CD14-positive monocyte (primary cell): ENCODE measurements at regions not wholly inside any gene's neighbourhood (a gene's known extent, or its start where the extent isn't known, plus 50 kb on each side); places are given as distances from the start of the nearest gene placed in this dataset.

Source experiments
- DNase-seq, 3 donors: peaks; one replicate each; pipeline ENCODE4 v3.0.0-alpha.2; 2011 to 2022
- H2AFZ ChIP-seq: 2 replicates; pipeline ENCODE4 v1.6.0; 2012; ENCODE audit warnings: mild to moderate bottlenecking, low read depth, low read length, inconsistent platforms; ENCODE audit not compliant: insufficient read depth, poor library complexity, severe bottlenecking
- H3K27ac ChIP-seq, 2 donors: 1 replicate in 1 of 2; 2 replicates in 1 of 2; pipeline ENCODE4 v1.5.1; 2012 to 2013; ENCODE audit warnings: low read length in 2 of 2, control low read depth in 1 of 2, inconsistent platforms in 1 of 2, low read depth in 1 of 2, mild to moderate bottlenecking in 1 of 2
- H3K27me3 ChIP-seq, 2 donors: one replicate each; pipeline versions ENCODE4 v1.6.0 to v1.6.1; 2011 to 2013; ENCODE audit warnings: low read length in 2 of 2; ENCODE audit not compliant: control insufficient read depth in 2 of 2, insufficient read depth in 2 of 2
- H3K36me3 ChIP-seq, 2 donors: replicated peaks in 1 of 2; 1 replicate in 1 of 2; 2 replicates in 1 of 2; pipeline versions ENCODE4 v1.5.1 to v1.6.1; 2012 to 2013; ENCODE audit warnings: low read length in 2 of 2, control low read depth in 1 of 2, inconsistent platforms in 1 of 2, mild to moderate bottlenecking in 1 of 2; ENCODE audit not compliant: insufficient read depth in 2 of 2, control insufficient read depth in 1 of 2
- H3K4me1 ChIP-seq, 2 donors: 1 replicate in 1 of 2; 2 replicates in 1 of 2; pipeline versions ENCODE4 v1.5.1 to v1.6.1; 2012 to 2013; ENCODE audit warnings: low read length in 2 of 2, control low read depth in 1 of 2, inconsistent platforms in 1 of 2, mild to moderate bottlenecking in 1 of 2, moderate library complexity in 1 of 2; ENCODE audit not compliant: insufficient read depth in 2 of 2, control insufficient read depth in 1 of 2
- H3K4me2 ChIP-seq: replicated peaks from 2 replicates; pipeline ENCODE3; 2012; ENCODE audit warnings: low read length, moderate library complexity, mild to moderate bottlenecking; ENCODE audit not compliant: poor library complexity, severe bottlenecking; ENCODE audit errors: extremely low read depth
- H3K4me3 ChIP-seq, 3 experiments: fragments of 200-600 bp in 1 of 3; sonication (generic) in 1 of 3; replicated peaks in 1 of 3; 1 replicate in 2 of 3; 2 replicates in 1 of 3; pipeline ENCODE4 v1.5.1; 2011 to 2013; ENCODE audit warnings: low read length in 3 of 3, mild to moderate bottlenecking in 3 of 3, control low read depth in 2 of 3, low read depth in 2 of 3, inconsistent platforms in 1 of 3, moderate library complexity in 1 of 3
- H3K79me2 ChIP-seq: 2 replicates; pipeline ENCODE4 v1.6.0; 2012; ENCODE audit warnings: mild to moderate bottlenecking, control low read depth, inconsistent platforms, low read length, moderate library complexity; ENCODE audit not compliant: insufficient read depth
- H3K9ac ChIP-seq: 2 replicates; pipeline ENCODE4 v1.6.0; 2017; ENCODE audit warnings: low read length, mild to moderate bottlenecking; ENCODE audit not compliant: insufficient read depth, poor library complexity, severe bottlenecking
- H3K9me3 ChIP-seq, 2 donors: replicated peaks in 1 of 2; 1 replicate in 1 of 2; 2 replicates in 1 of 2; pipeline versions ENCODE4 v1.5.1 to v1.6.1; 2012 to 2013; ENCODE audit warnings: low read length in 2 of 2, control low read depth in 1 of 2; ENCODE audit not compliant: control insufficient read depth in 1 of 2, insufficient read depth in 1 of 2
- H4K20me1 ChIP-seq: 2 replicates; pipeline ENCODE4 v1.6.0; 2012; ENCODE audit warnings: mild to moderate bottlenecking, low read length, control low read depth, moderate library complexity; ENCODE audit not compliant: insufficient read depth
- H3K27ac Mint-ChIP-seq, 7 donors: one replicate each; pipeline ENCODE4 v1.8.0; 2020; ENCODE audit warnings: mild to moderate bottlenecking in 7 of 7, mixed read lengths in 7 of 7, moderate library complexity in 6 of 7, inconsistent platforms in 2 of 7
- H3K27me3 Mint-ChIP-seq, 3 donors: one replicate each; pipeline ENCODE4 v1.8.0; 2021 to 2022; ENCODE audit warnings: low read depth in 3 of 3, mild to moderate bottlenecking in 3 of 3, mixed read lengths in 3 of 3, moderate library complexity in 3 of 3, inconsistent platforms in 1 of 3
- H3K36me3 Mint-ChIP-seq, 2 donors: one replicate each; pipeline ENCODE4 v1.8.0; 2020; ENCODE audit warnings: mixed read lengths in 2 of 2, inconsistent platforms in 1 of 2, mild to moderate bottlenecking in 1 of 2
- H3K4me1 Mint-ChIP-seq: one replicate; pipeline ENCODE4 v1.8.0; 2020; ENCODE audit warnings: mild to moderate bottlenecking, mixed read lengths
- H3K4me3 Mint-ChIP-seq, 2 donors: one replicate each; pipeline ENCODE4 v1.8.0; 2020; ENCODE audit warnings: mild to moderate bottlenecking in 2 of 2, mixed read lengths in 2 of 2, moderate library complexity in 1 of 2
- H3K9me3 Mint-ChIP-seq, 7 donors: one replicate each; pipeline ENCODE4 v1.8.0; 2020 to 2022; ENCODE audit warnings: mixed read lengths in 7 of 7, mild to moderate bottlenecking in 6 of 7, moderate library complexity in 6 of 7, inconsistent platforms in 2 of 7
- CTCF ChIP-seq: fragments of 200-600 bp; IDR thresholded peaks from one replicate; pipeline ENCODE4 v1.8.0; 2022; ENCODE audit warnings: antibody characterized with exemption, mild to moderate bottlenecking
- WGBS: methylation state at CpG from one replicate; pipeline ENCODE4 v1.1.5; 2013; ENCODE audit warnings: missing lambda C conversion rate; ENCODE audit not compliant: insufficient coverage; 5-methylcytosine and 5-hydroxymethylcytosine counted together
- intact Hi-C, 2 donors: fragments of 100-400 bp; cut with micrococcal nuclease; formaldehyde crosslinking; loops; one replicate each; pipeline versions ENCODE4 v1.15.0 to v1.15.1; 2023

- no peak for DNase-seq
- Mint-ChIP-seq H3K4me1 (no peaks in the 10 kb centered on the region), H3K27ac (no peak overlapping the region), H3K27me3 (no peaks in the 10 kb centered on the region), H3K4me3 (no peak overlapping the region), H3K9me3 (no peaks in the 10 kb centered on the region), H3K36me3 (no peaks in the 10 kb centered on the region)
- no peaks in the 10 kb centered on the region for H3K4me1 ChIP-seq
- peak overlapping the region; percentile 10 for H2AFZ ChIP-seq
- H3K27ac ChIP-seq: no peak overlapping the region
- H3K27me3 ChIP-seq: no peaks in the 10 kb centered on the region
- no peak overlapping the region for H3K9ac ChIP-seq
- WGBS: no CpG with 5 or more reads among the region's 3 CpGs
- H3K79me2 ChIP-seq: no peaks in the 10 kb centered on the region
- no peaks in the 10 kb centered on the region for H3K36me3 ChIP-seq
- H3K4me3 ChIP-seq: no peak overlapping the region
- H3K9me3 ChIP-seq: no peaks in the 10 kb centered on the region
- no peaks in the 10 kb centered on the region for H4K20me1 ChIP-seq
- intact Hi-C loops: no loop called here
- H3K4me2 ChIP-seq: no peak overlapping the region
- TF ChIP-seq CTCF: no peak
Measured at GRCh38 chr5:111853748-111854147, 96.8 kb upstream of the NREP start.

- Histone ChIP-seq H3K9ac (no peak overlapping the region), H3K27me3 (no peaks in the 10 kb centered on the region), H3K4me1 (no peaks in the 10 kb centered on the region), H3K36me3 (no peaks in the 10 kb centered on the region), H4K20me1 (no peaks in the 10 kb centered on the region), H2AFZ (no peak overlapping the region), H3K4me3 (no peak overlapping the region), H3K79me2 (no peaks in the 10 kb centered on the region), H3K27ac (no peak overlapping the region), H3K4me2 (no peak overlapping the region), H3K9me3 (no peaks in the 10 kb centered on the region)
- DNase-seq: no peak
- H3K4me3 Mint-ChIP-seq: no peak overlapping the region
- H3K4me1 Mint-ChIP-seq: no peaks in the 10 kb centered on the region
- no peaks in the 10 kb centered on the region for H3K36me3 Mint-ChIP-seq
- H3K9me3 Mint-ChIP-seq: no peaks in the 10 kb centered on the region
- no peak for TF ChIP-seq CTCF
- H3K27me3 Mint-ChIP-seq: no peaks in the 10 kb centered on the region
- 100% methylated on average over 1 of the region's 4 CpGs for WGBS
- intact Hi-C loops: no loop called here
- no peak overlapping the region for H3K27ac Mint-ChIP-seq
Measured at GRCh38 chr5:111851631-111852548, 94.9 kb upstream of the NREP start.
